GM12878 (cell line): ENCODE measurements at regions not wholly inside any gene's neighbourhood (a gene's known extent, or its start where the extent isn't known, plus 50 kb on each side); places are given as distances from the start of the nearest gene placed in this dataset.

Experiments
- ATAC-seq: fragments of 200-7000 bp; cut with Tn5 transposase; 3 replicates; pipeline ENCODE4 v1.9.1; 2020; ENCODE audit warnings: mild to moderate bottlenecking, moderate library complexity
- BruUV-seq: library from RNA; stranded (reverse); fragments of 400-500 nt; replicated peaks from 2 replicates; lab custom pipeline; 2021; lab: Mats Ljungman, UMichigan
- CTCF ChIA-PET: fragments of 300-600 bp; sonication (Branson Sonifier 250); formaldehyde crosslinking; extraction: SDS; loops from one replicate; lab custom pipeline; 2021; ENCODE audit warnings: inconsistent platforms; lab: Yijun Ruan, JAX
- POLR2A ChIA-PET: fragments of 350-600 bp; formaldehyde crosslinking; extraction: SDS; loops from one replicate; lab custom pipeline; 2021; ENCODE audit warnings: inconsistent platforms; lab: Charles Lee
- RAD21 ChIA-PET: fragments of 300-600 bp; sonication (Branson Sonifier 250); formaldehyde crosslinking; loops from one replicate; lab custom pipeline; 2023; ENCODE audit warnings: antibody characterized with exemption; ENCODE audit not compliant: unreplicated experiment; lab: Charles Lee
- SMC1A ChIA-PET: fragments of 300-600 bp; sonication (Branson Sonifier 250); formaldehyde crosslinking; loops from one replicate; lab custom pipeline; 2023; ENCODE audit not compliant: unreplicated experiment, uncharacterized antibody; lab: Charles Lee
- DNase-seq: peaks from one replicate; pipeline ENCODE4 v3.0.0-alpha.2; 2011; ENCODE audit warnings: low read depth, low spot score
- FAIRE-seq: peaks from 3 replicates; lab custom pipeline; 2011; peaks lifted over from hg19 to GRCh38; lab: Jason Lieb, UNC
- H2AFZ ChIP-seq: 2 replicates; pipeline ENCODE4 v1.6.0; 2011; ENCODE audit warnings: low read depth, low read length, control low read depth; ENCODE audit not compliant: control insufficient read depth
- H3K27ac ChIP-seq: 2 replicates; pipeline ENCODE4 v1.5.1; 2011; ENCODE audit warnings: control low read depth; ENCODE audit not compliant: control insufficient read depth, insufficient read depth
- H3K27me3 ChIP-seq, 2 experiments: replicated peaks in 1 of 2; 2 replicates each; pipeline versions ENCODE4 v1.6.0 to v1.6.1; 2011; ENCODE audit warnings: low read length in 1 of 2; ENCODE audit not compliant: control insufficient read depth in 2 of 2, insufficient read depth in 2 of 2
- H3K36me3 ChIP-seq, 2 experiments: 2 replicates each; pipeline ENCODE4 v1.5.1; 2011; ENCODE audit warnings: low read length in 1 of 2; ENCODE audit not compliant: control insufficient read depth in 2 of 2, insufficient read depth in 2 of 2
- H3K4me1 ChIP-seq: 2 replicates; pipeline ENCODE4 v1.6.1; 2011; ENCODE audit warnings: mild to moderate bottlenecking, low read length, moderate library complexity, mixed read lengths; ENCODE audit not compliant: control insufficient read depth, insufficient read depth
- H3K4me2 ChIP-seq: 2 replicates; pipeline ENCODE4 v1.6.0; 2011; ENCODE audit warnings: control low read depth; ENCODE audit not compliant: control insufficient read depth, insufficient read depth
- H3K4me3 ChIP-seq: fragments of 200-600 bp; sonication (generic); 2 replicates; pipeline ENCODE4 v1.5.1; 2016
- H3K79me2 ChIP-seq: 2 replicates; pipeline ENCODE4 v1.6.0; 2011; ENCODE audit warnings: low read length; ENCODE audit not compliant: control insufficient read depth, insufficient read depth
- H3K9ac ChIP-seq: 2 replicates; pipeline ENCODE4 v1.8.0; 2011; ENCODE audit warnings: low read length, control low read depth, mixed read lengths; ENCODE audit not compliant: control insufficient read depth, insufficient read depth
- H3K9me3 ChIP-seq: replicated peaks from 3 replicates; pipeline ENCODE4 v1.5.1; 2011; ENCODE audit warnings: mild to moderate bottlenecking, low read length; ENCODE audit not compliant: control insufficient read depth, insufficient read depth
- H4K20me1 ChIP-seq: 2 replicates; pipeline ENCODE4 v1.6.0; 2011; ENCODE audit not compliant: control insufficient read depth, insufficient read depth
- ATF7 ChIP-seq: fragments of 450-650 bp; IDR thresholded peaks from 2 replicates; pipeline ENCODE4 v1.6.1; 2016; ENCODE audit warnings: low read depth, mild to moderate bottlenecking
- PML ChIP-seq: IDR thresholded peaks from 2 replicates; pipeline ENCODE4 v1.6.1; 2012; ENCODE audit warnings: low read length, inconsistent platforms
- POLR2A ChIP-seq: IDR thresholded peaks from 2 replicates; pipeline ENCODE4 v1.6.1; 2011; ENCODE audit warnings: low read depth, mild to moderate bottlenecking, low read length
- SIN3A ChIP-seq: IDR thresholded peaks from 2 replicates; pipeline ENCODE4 v1.6.1; 2012; ENCODE audit warnings: low read depth, low read length, improper control_type of control experiment
- SIX5 ChIP-seq: IDR thresholded peaks from 2 replicates; pipeline ENCODE4 v1.6.1; 2011; ENCODE audit warnings: mild to moderate bottlenecking, low read depth, low read length, moderate library complexity; ENCODE audit not compliant: severe bottlenecking
- SP1 ChIP-seq: IDR thresholded peaks from one replicate; pipeline ENCODE4 v1.6.1; 2011; ENCODE audit warnings: low read depth, low read length
- SRF ChIP-seq, 2 experiments: IDR thresholded peaks; 2 replicates each; pipeline ENCODE4 v1.6.1; 2011; ENCODE audit warnings: low read depth in 2 of 2, low read length in 2 of 2, mild to moderate bottlenecking in 1 of 2, moderate library complexity in 1 of 2
- STAT1 ChIP-seq: fragments of 450-650 bp; conservative IDR thresholded peaks from 2 replicates; pipeline ENCODE4 v1.6.1; 2014; ENCODE audit warnings: antibody characterized with exemption, mild to moderate bottlenecking
- WRNIP1 ChIP-seq: IDR thresholded peaks from 2 replicates; pipeline ENCODE4 v1.6.1; 2011; ENCODE audit warnings: low read depth, low read length, improper control_type of control experiment, borderline replicate concordance
- ZSCAN29 ChIP-seq: fragments of 450-650 bp; IDR thresholded peaks from 2 replicates; pipeline ENCODE4 v1.6.1; 2017; ENCODE audit warnings: mild to moderate bottlenecking, moderate library complexity
- WGBS: methylation state at CpG from one replicate; pipeline ENCODE4 v1.1.6; 2016; ENCODE audit warnings: low lambda C conversion rate; ENCODE audit not compliant: insufficient replicate concordance, insufficient coverage; ENCODE audit errors: missing lambda C conversion rate; 5-methylcytosine and 5-hydroxymethylcytosine counted together
- in situ Hi-C: fragments of 300-500 bp; cut with MboI; formaldehyde crosslinking; loops from 9 replicates; pipeline ENCODE4 v1.14.3; 2018; ENCODE audit warnings: mixed read lengths
- intact Hi-C: fragments of 100-400 bp; cut with micrococcal nuclease; formaldehyde crosslinking; loops from one replicate; pipeline ENCODE4 v1.14.2; 2022; ENCODE audit not compliant: unreplicated experiment
- TF ChIP-seq, protein P1 (sequence below): IDR thresholded peaks from 2 replicates; pipeline ENCODE4 v1.6.1; 2012; ENCODE audit warnings: improper control_type of control experiment, low read depth, low read length; ENCODE audit not compliant: insufficient replicate concordance
- TF ChIP-seq, protein P2 (sequence below): fragments of 450-650 bp; IDR thresholded peaks from 2 replicates; pipeline ENCODE4 v1.6.1; 2017; ENCODE audit warnings: low read depth, mild to moderate bottlenecking, moderate library complexity

DNA sequence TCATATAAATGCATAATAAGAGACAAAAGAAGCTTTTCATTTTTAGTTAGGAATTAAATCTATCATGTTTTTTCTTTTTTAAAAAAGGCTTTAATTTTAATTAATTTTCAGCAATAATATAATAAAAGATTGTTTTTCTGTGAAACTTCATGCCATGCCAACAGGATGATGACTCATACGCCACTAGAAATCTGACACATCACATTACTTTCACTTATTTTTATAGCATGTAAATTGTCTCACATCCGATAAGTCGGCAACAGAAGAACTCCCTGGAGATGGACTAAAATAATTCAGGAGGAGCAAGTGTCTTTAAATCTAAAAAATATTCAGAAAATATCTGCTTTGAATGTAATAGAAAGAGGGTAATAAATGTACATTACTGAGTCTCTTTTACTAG is 1024.2 kb upstream of the ACVR2A start:
- Histone ChIP-seq H3K27me3 (no peaks in the 10 kb centered on the region), H3K9ac (no peak overlapping the region), H3K9me3 (no peaks in the 10 kb centered on the region), H3K4me2 (no peak overlapping the region), H3K36me3 (no peaks in the 10 kb centered on the region), H4K20me1 (no peaks in the 10 kb centered on the region), H3K79me2 (no peaks in the 10 kb centered on the region), H3K4me1 (no peaks in the 10 kb centered on the region), H3K27ac (no peak overlapping the region), H3K4me3 (no peak overlapping the region), H2AFZ (no peak overlapping the region)
- 4% methylated on average over 3 of the region's 3 CpGs for WGBS
- TF ChIP-seq POLR2A (no peak), SIN3A (no peak), PML (no peak), SIX5 (no peak), ZSCAN29 (no peak), SRF (IDR thresholded peaks at IDR 0.05; ENCODE audit: low read depth in 2 of 2, low read length in 2 of 2) (no peak), WRNIP1 (no peak), SP1 (no peak), STAT1 (no peak), ATF7 (no peak)
- TF ChIP-seq, protein P1, sequence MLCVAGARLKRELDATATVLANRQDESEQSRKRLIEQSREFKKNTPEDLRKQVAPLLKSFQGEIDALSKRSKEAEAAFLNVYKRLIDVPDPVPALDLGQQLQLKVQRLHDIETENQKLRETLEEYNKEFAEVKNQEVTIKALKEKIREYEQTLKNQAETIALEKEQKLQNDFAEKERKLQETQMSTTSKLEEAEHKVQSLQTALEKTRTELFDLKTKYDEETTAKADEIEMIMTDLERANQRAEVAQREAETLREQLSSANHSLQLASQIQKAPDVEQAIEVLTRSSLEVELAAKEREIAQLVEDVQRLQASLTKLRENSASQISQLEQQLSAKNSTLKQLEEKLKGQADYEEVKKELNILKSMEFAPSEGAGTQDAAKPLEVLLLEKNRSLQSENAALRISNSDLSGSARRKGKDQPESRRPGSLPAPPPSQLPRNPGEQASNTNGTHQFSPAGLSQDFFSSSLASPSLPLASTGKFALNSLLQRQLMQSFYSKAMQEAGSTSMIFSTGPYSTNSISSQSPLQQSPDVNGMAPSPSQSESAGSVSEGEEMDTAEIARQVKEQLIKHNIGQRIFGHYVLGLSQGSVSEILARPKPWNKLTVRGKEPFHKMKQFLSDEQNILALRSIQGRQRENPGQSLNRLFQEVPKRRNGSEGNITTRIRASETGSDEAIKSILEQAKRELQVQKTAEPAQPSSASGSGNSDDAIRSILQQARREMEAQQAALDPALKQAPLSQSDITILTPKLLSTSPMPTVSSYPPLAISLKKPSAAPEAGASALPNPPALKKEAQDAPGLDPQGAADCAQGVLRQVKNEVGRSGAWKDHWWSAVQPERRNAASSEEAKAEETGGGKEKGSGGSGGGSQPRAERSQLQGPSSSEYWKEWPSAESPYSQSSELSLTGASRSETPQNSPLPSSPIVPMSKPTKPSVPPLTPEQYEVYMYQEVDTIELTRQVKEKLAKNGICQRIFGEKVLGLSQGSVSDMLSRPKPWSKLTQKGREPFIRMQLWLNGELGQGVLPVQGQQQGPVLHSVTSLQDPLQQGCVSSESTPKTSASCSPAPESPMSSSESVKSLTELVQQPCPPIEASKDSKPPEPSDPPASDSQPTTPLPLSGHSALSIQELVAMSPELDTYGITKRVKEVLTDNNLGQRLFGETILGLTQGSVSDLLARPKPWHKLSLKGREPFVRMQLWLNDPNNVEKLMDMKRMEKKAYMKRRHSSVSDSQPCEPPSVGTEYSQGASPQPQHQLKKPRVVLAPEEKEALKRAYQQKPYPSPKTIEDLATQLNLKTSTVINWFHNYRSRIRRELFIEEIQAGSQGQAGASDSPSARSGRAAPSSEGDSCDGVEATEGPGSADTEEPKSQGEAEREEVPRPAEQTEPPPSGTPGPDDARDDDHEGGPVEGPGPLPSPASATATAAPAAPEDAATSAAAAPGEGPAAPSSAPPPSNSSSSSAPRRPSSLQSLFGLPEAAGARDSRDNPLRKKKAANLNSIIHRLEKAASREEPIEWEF, result no peak
- TF ChIP-seq, protein P2, sequence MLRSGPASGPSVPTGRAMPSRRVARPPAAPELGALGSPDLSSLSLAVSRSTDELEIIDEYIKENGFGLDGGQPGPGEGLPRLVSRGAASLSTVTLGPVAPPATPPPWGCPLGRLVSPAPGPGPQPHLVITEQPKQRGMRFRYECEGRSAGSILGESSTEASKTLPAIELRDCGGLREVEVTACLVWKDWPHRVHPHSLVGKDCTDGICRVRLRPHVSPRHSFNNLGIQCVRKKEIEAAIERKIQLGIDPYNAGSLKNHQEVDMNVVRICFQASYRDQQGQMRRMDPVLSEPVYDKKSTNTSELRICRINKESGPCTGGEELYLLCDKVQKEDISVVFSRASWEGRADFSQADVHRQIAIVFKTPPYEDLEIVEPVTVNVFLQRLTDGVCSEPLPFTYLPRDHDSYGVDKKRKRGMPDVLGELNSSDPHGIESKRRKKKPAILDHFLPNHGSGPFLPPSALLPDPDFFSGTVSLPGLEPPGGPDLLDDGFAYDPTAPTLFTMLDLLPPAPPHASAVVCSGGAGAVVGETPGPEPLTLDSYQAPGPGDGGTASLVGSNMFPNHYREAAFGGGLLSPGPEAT, result no peak
- ATAC-seq (peak; percentile 74), DNase-seq (no peak), FAIRE-seq (no peak)
- CTCF ChIA-PET, result interaction anchor here (1.2 kb wide), 1 partner anchor 39 kb away, joined by 3 read pairs; no protein-coding TSS in a partner anchor
- intact Hi-C loops (no loop called here), in situ Hi-C loops (no loop called here)
- SMC1A ChIA-PET, result interaction anchor here (1.0 to 1.2 kb wide), 6 partner anchors 10 to 97 kb away, joined by 3 read pairs; no protein-coding TSS in a partner anchor
- BruUV-seq, result no TSS peak
- POLR2A ChIA-PET, result interaction anchor here (0.6 to 1.1 kb wide), 5 partner anchors 14 to 833 kb away, joined by 3 to 4 read pairs (median 3); no protein-coding TSS in a partner anchor
- RAD21 ChIA-PET, result interaction anchor here (1.2 to 2.3 kb wide), 6 partner anchors 27 to 87 kb away, joined by 3 to 8 read pairs (median 4); no protein-coding TSS in a partner anchor
